ENCODE measurements at regions not wholly inside any gene's neighbourhood (a gene's known extent, or its start where the extent isn't known, plus 50 kb on each side); places are given as distances from the start of the nearest gene placed in this dataset.
"Not testable (repeated sequence)": the region's sequence is repeated elsewhere in the genome, so short reads cannot be mapped to it uniquely, and the experiment has no call there.

DNA sequence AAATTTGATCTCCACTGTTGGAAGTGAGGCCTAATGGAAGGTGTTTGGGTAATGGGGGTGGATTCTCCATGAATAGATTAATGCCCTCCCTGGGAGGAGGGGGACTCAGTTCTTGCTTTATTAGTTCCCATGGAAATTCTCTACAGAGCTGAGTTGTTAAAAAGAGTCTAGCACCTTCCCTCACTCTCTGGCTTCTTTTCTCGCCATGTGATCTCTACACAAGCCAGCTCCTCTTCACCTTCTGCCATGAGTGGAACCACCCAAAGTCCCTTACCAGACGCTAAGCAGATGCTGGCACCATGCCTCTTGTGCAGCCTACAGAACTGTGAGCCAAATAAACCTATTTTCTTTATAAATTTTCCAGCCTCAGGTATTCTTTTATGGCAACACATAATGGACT, 465.8 kb upstream of the ANO5 start:
- no peak for DNase-seq

- DNase-seq = no peak
Measured at GRCh38 chr11:21736404-21736803, 456.5 kb upstream of the ANO5 start.

GRCh38 chr11:21752475-21753243, 440.2 kb upstream of the ANO5 start:
- DNase-seq = not testable (repeated sequence)

- not testable (repeated sequence) for DNase-seq
Measured at GRCh38 chr11:21753244-21753767, 439.6 kb upstream of the ANO5 start.

DNA sequence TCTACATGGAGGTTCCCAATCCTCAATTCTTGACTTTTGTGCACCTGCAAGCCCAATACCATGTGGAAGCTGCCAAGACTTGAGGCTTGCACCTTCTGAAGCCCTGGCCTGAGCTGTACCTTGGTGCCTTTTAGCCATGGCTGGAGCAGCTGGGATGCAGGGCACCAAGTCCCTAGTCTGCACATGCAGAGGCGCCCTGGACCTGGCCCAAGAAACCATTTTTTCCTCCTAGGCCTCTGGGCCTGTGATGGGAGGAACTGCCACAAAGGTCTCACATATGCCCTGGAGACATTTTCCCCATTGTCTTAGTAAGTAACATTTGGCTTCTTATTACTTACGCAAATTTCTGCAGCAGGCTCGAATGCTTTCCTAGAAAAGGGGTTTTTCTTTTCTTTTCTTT, 431.9 kb upstream of the ANO5 start:
- no peak for DNase-seq

GRCh38 chr11:21768388-21768787, 424.5 kb upstream of the ANO5 start:
- no peak for DNase-seq

- no peak for DNase-seq
Measured at GRCh38 chr11:21769188-21769587, 423.7 kb upstream of the ANO5 start.

- DNase-seq = no peak
Measured at GRCh38 chr11:21771097-21771496, 421.8 kb upstream of the ANO5 start.

GRCh38 chr11:21774212-21774611, 418.7 kb upstream of the ANO5 start:
- no peak for DNase-seq

- no peak for DNase-seq
Measured at GRCh38 chr11:21775911-21776310, 417.0 kb upstream of the ANO5 start.

- DNase-seq = no peak
Measured at GRCh38 chr11:21783954-21784353, 408.9 kb upstream of the ANO5 start.

DNA sequence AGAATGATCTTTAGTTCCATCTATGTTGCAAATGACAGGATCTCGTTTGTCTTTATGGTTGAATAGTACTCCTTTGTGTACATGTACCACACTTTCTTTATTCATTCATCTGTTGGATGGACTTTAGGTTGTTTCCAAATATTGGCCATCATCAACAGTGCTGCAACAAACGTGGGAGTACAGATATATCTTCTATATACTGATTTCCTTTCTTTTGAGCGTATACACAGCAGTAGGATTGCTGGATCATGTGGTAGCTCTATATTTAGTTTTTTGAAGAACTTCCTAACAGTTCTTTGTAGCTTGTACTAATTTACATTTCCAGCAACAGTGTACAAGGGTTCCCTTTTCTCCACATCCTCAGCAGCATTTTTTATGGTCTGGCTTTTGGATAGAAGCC, 407.5 kb upstream of the ANO5 start:
- DNase-seq = no peak

DNA sequence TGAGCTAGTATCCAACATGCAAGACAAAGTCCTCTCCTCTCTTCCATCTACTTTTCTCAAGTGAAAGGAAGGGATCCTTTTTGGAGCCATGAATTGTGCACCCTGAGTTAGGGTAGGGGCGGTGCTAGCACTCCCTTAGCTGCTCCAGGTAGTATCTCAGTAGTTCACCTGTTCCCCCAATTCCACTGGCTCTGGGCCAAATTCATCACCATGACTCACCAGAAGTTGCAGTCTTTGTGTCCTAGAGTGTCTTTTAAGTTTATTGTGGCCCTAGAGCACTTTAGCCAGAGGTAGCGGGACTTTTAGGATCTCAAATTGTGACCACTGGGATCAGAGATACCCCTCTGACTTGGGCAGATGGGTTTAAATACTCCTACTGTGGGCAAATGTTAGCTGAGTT, 398.6 kb upstream of the ANO5 start:
- no peak for DNase-seq

DNA sequence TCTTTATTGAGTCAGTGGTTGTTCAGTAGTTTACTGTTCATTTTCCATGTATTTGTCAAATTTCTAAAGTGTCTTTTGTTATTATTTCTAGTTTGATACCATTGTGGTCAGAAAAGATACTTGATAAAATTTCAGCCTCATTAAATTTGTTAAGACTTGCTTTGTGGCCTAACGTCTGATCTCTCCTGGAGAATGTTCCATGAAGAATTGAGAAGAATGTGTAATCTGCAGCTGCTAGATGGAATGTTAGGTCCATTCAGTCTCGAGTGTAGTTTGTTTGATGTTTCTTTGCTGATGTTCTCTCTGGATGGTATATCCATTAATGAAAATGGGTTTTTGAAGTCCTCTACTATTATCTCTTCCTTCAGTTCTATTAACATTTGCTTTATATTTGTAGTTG, 394.7 kb upstream of the ANO5 start:
- no peak for DNase-seq

DNA sequence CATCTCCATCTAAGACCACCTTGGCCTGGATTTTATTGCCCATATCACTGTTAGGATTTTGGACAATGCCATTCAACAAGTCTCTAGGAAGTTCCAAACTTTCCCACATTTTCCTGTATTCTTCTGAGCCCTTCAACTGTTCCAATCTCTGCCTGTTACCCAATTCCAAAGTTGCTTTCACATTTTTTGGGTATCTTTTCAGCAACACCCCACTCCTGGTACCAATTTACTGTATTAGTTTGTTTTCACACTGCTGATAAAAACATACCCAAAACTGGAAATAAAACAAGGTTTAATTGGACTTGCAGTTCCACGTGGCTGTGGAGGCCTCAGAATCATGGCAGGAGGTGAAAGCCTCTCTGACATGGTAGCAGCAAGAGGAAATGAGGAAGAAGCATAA, 388.4 kb upstream of the ANO5 start:
- not testable (repeated sequence) for DNase-seq

DNA sequence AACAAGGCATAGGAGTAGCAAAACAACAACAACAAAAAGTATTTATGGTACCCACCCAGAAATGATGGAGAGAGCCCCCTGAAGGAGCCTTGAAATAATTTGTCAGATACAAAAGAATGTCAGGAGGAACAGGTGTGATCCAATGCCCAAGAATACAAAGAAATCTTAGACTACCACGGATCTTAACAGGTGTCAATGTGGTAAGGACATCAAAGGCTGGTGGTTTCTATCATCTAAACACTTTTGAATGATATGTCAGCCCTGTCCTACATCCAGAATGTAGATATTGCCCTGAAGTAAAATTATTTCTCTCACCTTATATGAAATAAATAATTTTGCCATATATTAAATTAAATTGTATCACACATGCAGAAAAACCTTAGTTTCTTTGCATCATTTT, 386.4 kb upstream of the ANO5 start:
- DNase-seq = no peak

DNA sequence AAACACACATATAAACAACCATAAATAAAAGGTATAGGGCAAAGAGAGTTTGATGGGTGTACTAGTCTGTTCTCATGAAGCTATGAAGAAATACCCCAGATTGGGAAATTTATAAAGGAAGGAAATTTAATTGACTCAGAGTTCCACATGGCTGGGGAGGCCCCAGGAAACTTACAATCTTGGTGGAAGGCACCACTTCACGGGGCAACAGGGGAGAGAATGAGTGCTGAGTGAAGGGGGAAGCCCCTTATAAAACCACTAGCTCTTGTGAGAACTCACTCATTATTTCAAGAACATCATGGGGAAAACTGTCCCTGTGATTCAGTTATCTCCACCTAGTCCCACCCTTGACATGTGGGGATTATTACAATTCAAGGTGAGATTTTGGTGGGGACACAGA, 385.9 kb upstream of the ANO5 start:
- no peak for DNase-seq

DNA sequence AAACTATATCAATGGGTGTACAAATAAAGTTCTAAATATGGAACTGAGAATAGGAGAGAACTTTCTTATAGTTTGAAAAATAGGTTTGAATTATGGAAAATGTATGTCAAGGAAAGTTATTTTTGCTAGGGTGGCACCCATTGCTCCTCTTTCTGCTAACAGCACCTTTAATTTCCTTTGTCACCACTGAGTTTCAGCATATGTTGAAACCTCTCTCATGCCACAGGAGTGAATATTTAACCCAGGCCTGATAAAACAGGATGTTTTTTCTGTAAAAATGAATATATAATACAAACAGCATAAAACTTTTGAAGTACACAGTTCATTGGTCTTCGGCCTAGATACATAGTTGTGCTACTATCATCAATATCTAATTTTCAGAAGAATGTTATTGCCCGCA, 385.5 kb upstream of the ANO5 start:
- DNase-seq = no peak

- no peak for DNase-seq
Measured at GRCh38 chr11:21810650-21811049, 382.2 kb upstream of the ANO5 start.

DNA sequence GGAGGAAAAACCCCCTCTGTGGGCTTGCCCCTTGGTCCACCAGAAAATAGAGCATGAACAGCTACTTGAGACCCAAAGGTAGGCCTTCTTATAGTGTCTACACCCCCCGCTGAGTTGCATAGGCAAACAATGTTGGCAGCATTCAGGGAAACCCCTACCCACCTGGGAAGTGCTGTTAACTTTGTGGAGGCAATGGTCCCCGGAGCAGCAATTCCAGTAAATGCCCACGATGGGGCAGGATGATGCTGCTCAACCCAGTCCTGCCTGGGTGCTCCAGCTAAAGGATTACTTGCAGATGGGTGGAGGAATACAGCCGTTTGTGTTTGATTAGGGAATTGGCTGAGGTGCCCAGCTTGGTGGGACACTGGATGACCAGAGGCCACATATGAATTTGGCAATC, 381.3 kb upstream of the ANO5 start:
- no peak for DNase-seq

- DNase-seq = no peak
Measured at GRCh38 chr11:21814169-21814568, 378.7 kb upstream of the ANO5 start.

- no peak for DNase-seq
Measured at GRCh38 chr11:21817696-21818095, 375.2 kb upstream of the ANO5 start.

GRCh38 chr11:21820176-21820575, 372.7 kb upstream of the ANO5 start:
- no peak for DNase-seq

- DNase-seq = no peak
Measured at GRCh38 chr11:21825127-21825526, 367.8 kb upstream of the ANO5 start.

- no peak for DNase-seq
Measured at GRCh38 chr11:21838427-21838826, 354.5 kb upstream of the ANO5 start.
